Activated CD4-positive, CD25-positive, alpha-beta regulatory T cell treated with anti-CD3 and anti-CD28 coated beads, Interleukin-2, amount 50 U/mL, for 72 hours (primary cell): ENCODE measurements at regions not wholly inside any gene's neighbourhood (a gene's known extent, or its start where the extent isn't known, plus 50 kb on each side); places are given as distances from the start of the nearest gene placed in this dataset.

Experiments
- DNase-seq: peaks from one replicate; pipeline ENCODE4 v3.0.0; 2021

DNA sequence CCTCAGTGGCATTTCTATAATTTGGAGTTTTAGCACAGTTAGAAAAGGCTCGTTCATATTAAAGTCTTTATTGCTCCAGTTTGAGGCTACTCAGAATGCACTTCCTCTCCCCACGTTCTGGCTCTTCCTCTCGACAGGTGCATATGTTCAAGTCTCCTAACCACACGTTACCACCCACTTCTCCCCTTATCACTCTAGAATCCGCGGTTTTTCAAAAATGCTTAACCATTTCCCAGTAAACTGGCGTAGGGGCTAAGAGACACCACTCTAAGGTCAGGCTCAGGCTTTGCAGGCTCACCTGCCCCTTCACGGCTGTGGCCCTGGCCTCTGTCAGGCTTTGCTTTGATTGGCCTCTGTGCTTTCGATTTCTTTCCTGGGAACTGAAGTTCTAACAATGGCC lies 383.6 kb downstream of the GLRX3 start:
- no peak for DNase-seq

DNA sequence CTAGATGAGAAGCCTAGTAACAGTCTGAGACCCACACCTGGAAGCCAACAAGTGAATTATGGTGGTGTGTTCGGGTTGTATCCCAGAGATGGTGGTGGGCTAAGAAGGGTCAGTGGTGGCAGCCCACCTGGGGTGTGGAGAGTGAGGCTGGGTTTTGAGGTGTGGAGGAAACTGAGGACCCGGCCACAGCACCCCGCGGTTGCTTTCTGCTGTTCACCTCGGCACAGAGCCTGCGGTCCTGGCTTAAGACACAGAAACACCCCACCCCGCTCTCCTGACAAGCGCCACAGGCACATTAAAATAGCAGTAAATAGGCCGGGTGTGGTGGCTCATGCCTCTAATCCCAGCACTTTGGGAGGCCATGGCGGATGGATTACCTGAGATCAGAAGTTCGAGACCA lies 395.1 kb downstream of the GLRX3 start:
- DNase-seq, result no peak

DNA sequence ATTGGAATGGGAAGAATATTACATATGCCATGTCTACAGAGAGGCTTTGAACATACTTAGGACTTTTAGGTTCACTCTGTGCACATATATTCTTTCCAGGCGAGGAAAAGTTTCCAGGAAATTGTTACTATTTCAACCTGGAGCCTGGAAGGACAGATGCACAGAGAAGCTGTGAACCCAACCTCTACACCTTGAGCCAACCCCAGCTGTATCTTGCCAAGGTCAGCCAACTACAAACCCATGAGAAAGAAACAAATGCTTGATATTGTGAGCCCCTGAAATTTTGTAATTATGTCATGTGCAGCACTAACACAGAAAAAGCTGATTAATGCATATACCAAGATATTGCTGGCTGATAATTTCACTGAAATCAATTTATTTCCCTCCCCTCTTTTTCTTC lies 404.9 kb downstream of the GLRX3 start:
- DNase-seq, result no peak

DNA sequence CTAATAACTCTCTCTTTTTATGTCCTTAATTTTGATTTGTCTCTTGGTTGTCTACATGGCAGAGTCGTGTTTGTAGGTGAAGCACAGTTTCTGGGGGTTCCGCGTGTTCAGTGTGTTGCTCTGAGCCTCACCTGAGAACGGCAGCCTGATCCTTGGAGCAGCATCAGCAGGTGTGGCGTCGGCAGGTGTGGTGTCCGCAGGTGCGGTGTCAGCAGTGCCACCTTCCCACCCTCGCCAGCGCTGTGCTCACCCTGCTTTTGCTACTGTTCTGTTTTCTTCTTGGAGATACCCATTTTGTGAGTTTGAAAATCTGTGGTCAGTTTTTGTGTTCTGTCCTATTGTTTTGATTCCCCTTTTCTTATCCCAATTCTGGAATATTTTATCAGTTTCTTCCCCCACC lies 406.6 kb downstream of the GLRX3 start:
- DNase-seq, result no peak

DNA sequence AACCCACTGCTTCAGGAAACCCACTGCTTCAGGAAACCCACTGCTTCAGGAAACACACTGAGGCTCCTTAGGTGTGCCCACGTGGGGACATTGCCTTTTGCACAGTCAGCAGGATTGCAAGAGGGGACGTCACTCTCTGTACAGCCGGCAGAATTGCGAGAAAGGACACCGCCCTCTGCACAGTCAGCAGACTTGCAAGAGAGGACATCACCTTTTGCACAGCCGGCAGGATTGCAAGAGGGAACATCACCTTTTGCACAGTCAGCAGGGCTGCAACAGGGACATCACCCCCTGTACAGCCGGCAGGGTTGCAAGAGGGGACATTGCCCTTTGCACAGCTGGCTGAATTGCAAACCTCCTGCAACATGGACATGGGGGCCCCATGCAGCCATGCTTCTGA lies 407.6 kb downstream of the GLRX3 start:
- no peak for DNase-seq

DNA sequence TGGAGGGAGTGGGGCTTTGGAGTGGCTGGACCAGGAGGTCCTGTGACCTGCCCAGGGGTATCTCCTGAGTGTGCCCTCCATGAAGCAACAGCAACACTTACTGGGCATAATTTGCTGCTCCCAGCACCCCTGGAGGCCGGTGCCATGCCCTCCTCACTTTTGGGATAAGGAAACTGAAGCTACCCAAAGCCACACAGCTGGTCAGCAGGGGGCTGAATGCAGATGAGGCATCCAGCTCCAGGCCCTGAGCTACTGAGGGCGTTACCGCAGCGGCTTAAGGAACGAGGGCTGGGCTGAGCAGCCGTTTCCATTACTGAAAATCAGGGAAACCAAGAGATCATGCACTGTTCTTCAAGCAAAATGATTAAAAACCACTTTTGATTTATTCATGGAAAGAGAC lies 408.9 kb downstream of the GLRX3 start:
- no peak for DNase-seq

DNA sequence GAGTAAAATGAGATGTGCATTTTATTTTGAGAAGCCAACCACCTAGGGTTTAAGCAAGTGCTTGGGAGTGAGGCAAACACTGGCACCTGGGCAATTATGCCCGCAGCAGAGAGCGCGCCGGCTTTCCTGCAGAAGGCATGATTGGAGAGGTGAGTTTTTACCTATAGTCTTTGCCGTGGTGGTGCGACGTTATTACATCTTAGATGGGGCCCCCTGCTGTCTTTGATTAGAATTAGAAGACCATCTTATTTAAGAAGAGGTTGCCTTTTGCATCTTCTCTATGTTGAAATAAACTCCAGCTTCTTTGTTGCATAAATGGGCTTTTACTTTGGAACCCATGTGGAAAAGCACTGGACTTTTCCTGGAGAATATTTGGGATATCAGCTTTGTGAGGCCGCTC lies 409.5 kb downstream of the GLRX3 start:
- no peak for DNase-seq

DNA sequence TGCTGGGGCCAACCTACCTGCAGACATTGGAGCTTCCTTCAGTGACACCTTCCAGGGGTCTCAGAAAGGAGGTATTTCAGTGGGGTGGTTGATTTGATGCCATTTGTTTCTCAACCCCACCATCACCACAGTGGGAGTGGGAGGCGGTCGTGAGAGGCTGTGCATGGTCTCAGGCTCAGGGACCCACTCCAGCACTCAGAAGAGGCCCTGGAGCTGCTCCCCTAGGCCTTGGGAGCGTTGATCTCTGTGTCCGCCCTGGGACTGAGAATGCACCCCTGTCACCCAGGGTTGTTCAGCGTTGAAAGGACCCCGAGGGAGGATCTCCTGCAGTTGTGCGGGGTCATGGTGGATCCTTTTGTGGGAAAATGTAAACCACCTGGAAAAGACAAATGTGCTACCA lies 410.6 kb downstream of the GLRX3 start:
- DNase-seq, result no peak

DNA sequence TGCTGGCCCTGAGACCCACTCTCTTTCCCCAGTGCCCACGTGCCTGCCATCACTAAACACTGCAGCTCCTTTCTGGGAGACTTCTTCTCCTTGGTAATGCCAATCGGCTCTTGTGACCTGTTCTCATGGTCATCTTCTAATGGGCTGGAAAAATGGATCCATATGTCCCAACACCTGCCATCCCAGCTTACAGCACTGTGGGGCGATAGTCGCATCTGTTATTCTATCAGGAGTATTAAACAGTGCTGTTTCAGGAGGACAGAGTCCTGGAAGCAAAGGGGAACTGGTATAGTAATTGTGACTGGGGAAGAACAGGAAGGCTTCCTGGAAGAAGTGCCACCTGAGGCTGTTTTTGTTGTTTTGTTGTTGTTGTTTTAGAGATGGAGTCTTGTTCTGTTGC lies 411.2 kb downstream of the GLRX3 start:
- no peak for DNase-seq

DNA sequence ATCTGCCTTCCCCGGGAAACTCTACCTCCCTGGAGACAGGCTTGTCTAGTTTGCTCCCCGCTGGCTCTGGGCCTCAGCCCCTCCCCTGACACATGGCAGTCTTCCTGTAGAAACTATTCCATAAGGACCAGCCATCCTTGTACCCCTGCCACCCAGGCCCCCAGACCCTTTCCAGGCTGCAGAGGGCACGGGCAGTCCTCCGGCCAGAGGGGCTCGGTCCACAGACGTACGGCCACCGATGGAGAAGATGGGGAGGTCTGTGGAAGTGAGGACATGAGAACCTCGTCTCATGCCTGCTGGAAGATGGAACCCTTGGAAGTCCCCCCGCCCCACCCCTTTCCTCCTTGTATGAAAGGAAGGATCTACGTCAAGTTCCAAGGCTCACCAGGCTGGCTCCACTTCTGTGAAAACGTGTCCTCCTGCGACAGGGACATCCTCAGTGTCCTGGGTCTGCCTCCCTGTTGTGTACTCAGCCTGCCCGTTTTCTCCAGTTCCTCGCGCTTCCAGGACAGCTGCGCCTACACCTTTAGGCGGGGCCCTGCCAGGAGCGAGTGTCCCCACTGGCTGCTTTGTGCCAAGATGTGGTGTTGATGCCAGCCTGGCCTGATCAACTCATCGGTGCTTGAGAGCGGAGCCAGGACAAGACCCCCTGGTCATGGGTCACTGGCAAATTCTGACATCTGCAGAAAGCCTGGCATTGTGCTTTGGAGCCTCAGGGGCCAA lies 414.9 kb downstream of the GLRX3 start:
- no peak for DNase-seq

DNA sequence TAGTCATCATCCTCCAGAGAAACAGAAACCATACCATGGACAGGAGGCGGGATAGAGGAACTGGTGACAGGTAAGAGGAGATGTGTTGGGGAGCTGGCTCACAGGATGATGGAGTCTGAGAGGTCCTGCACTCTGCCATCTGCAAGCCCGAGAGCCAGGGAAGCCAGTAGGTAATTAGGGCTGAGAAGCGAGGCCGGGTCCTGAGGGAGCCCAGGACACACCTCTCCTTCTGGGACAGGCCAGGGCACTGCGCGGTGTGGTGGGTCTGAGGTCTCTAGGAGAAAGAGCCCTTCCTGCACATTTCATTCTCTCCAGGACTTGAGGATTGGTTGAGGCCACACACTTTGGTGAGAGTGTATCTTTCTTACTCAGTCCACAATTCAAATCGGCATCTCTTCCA lies 415.5 kb downstream of the GLRX3 start:
- DNase-seq, result no peak

DNA sequence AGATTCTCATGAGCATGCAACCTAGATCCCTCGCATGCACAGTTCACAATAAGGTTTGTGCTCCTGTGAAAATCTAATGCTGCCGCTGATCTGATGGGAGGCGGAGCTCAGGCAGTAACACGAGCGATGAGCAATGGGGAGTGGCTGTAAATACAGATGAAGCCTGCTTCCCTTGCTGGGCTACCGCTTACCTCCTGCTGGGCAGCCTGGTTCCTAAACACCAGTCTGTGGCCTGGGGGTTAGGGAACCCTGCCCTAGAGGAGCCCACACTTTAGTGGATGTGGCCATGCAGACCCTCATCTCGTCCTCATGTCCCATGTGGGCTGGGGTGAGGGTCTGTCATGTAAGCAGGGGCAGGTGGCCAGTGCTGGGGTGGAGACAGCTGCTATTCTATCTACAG lies 417.6 kb downstream of the GLRX3 start:
- DNase-seq, result no peak

DNA sequence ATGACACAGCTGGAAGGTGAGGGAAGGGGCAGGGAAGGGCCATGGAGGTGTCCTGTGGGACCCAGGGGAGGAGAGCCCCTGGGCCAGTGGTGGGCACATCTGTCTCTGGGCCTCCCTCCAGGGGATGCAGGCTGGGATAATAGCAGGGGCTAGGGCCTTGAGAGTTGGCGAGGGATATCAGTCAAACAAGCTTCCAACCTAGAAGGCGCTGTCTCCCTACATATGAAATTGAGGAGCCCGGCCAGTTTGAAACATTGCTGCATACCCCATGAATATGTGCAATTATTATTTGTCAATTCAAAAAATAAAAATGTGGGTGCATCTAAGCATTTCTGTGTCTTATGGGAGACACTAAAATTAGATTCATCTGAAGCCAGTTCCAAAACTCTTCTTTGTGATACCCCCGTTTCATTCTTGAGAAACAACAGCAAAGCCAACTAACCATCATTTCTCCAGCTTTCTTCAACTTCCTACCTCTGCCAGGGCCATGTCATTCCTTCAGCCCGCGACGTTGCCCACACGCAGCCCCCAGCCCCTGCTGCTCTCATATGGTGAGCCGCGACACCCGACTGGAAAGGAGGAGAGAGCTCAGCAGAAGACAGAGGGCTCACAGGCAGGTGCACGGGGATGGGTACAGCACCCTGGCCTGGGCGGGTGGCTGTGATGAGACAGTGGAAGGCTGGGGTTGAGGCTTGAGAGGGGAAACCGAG lies 418.7 kb downstream of the GLRX3 start:
- no peak for DNase-seq

DNA sequence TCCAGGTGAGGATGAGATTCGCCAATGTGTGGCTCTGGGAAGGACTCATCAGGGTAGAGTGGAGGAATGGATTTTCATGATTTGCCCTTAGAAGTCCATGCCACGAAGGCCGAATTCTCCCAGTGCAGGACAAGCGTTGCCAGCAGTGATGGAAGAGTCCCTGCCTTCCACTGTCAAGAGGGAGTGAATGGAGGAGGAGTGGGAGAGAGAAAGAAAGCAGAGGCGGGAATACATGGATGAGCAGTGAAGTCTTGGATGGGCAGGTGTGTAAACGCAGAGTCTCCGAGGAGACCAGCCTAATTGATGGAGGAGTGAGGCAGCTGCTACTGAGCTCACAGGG lies 419.2 kb downstream of the GLRX3 start:
- DNase-seq, result no peak

DNA sequence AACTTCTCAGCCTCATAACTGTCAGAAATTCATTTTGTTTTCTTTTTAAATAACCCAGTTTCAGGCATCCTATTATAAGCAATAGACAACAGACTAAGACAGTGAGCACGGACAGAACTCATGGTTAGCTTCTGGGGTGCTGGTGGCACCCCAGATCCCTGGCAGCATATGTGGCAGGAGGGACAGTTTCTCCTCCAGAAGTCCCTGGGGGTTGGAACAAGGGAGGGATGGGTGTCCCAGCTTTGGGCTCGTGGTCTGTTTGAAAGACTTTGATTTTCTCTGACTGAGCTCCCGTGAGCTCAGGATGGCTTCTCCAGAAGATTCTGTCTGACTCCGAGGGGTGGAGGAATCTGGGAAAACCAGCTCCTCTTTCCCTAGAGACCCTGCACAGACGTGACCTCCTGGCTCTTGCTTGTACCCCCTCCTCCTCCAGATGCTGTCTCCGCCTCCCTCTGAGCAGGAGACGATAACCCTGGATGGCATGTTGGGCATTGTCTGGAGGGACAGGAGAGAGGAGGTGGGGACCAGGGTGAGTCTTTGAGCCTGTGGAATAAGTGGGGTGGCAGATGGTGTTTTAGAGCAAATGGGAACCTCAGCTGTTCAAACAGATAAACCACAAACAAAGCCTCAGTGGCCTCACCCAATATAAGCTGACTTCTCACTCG lies 421.1 kb downstream of the GLRX3 start:
- DNase-seq, result no peak

DNA sequence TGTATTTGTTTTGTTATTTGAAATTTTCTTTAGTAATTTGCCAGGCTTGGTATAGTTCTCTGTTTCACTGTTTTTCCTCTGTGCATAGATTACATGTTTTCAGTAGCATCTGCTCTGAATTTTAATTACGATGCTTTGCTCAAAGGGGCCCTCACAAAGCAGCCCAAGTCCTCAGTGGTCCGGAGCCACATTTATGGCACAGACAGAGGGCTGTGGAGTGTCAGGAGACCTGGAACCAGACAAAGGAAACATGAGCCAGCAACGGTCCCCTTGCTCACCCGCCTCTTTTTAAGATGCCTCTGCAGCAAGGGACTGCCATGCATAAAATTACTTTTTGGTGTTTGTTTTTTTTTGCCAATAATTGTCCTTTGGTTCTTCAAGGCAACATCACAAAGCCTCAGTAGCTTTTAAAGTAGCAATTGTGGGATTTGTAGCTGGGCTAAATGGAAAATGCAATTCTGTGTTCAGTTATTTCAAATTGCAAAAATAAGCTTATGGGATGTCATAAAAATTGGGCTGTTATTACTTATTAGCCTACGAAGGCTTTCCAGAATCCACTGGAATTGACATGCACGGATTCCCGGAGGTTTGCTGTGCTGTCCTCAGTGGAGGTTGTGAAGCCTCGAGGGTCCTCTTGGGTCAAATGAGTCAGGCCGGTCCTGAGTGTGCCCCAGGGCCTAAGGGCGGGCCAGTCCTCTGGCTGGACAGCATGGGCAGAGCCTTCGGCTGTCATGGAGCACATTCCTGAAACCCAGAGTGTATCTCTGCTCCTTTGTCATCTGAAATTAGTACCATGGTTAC lies 422.8 kb downstream of the GLRX3 start:
- DNase-seq, result no peak

DNA sequence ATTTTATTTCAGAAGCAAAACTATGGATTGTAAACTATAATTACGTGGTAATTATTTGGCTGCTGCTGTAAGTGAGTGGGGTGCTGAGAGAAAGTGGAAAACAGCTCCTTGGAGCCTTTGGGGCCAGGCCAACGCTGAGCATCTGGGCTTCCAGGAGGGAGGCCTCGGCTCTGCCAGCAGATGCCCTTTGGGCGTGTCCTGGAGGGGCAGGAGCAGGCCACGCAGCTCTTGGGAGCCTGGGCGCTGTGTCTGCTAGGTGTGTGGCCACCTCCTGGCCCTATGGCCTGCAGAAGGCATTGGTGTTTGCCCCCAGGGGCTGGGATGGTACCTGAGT lies 423.3 kb downstream of the GLRX3 start:
- DNase-seq, result no peak

DNA sequence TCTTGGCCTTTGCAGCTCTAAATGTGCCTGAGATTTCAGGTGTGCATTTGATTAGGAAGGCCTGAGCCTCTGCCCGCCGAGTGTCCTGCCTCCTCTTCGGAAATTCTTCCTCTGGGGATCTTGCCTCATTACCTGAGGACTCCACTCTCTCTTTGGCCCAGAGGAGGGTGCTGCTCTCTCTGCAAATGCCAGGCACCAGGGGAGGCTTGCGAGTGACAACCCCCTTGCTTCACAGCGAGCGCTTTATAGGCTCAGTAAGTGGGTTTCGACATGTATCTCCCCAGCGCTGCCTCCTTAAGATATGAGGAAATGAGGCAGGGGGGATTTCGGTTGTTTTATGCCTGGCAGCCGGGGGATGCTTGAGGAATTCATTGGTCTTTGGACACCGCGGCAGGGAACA lies 423.9 kb downstream of the GLRX3 start:
- no peak for DNase-seq

DNA sequence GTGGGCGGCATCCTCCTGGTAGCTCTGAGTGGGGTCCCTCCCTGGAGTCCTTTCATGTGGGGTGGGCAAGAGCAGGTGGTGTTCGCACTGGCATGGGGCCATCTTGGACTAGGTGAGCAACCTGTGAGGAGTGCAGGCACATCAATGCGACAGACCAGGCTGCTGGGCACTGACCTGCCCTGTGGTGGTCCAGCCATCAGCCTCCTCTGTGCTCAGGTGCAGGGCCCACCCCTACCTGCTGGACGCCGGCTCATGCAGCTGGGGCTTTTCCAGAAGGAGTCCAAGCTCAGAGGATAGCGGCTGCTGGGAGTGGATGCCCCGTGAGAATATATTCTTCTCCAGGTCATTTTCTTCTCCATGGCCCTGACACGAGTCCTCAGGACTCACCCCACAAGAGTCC lies 424.4 kb downstream of the GLRX3 start:
- DNase-seq, result no peak

DNA sequence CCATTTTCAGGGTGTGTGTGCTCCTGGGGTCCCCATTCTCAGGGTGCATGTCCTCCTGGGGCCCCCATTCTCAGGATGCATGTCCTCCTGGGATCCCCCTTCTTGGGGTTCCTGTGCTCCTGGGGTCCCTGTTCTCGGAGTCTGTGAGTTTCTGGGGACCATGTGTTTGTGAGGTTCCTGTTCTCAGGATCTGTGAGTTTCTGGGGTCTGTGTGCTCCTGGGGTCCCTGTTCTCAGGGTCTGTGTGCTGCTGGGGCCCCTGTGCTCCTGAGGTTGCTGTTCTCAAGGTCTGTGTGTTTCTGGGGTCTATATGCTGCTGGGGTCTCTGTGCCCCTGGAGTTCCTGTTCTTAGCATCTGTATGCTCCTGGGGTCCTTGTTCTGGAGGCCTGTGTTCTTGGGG lies 425.5 kb downstream of the GLRX3 start:
- DNase-seq, result no peak

DNA sequence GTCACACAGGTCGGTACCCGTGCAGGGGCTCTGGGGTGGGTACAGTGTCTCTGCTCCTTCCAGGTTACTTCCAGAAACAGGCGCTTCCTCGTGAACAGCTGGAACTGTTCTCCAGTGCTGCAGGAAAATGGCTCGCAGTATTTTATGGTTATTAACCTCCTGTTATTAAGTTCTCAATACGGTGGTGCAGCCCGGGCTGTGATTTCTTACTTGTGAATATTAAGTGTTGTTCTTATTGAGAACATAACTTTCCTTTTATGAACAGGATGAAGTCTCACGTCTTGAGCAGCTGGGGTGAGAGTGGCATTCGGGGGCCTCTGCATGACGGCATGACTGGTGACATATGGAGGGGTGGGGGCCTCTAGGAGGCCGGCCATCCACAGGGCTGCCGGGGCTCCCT lies 430.8 kb downstream of the GLRX3 start:
- no peak for DNase-seq

DNA sequence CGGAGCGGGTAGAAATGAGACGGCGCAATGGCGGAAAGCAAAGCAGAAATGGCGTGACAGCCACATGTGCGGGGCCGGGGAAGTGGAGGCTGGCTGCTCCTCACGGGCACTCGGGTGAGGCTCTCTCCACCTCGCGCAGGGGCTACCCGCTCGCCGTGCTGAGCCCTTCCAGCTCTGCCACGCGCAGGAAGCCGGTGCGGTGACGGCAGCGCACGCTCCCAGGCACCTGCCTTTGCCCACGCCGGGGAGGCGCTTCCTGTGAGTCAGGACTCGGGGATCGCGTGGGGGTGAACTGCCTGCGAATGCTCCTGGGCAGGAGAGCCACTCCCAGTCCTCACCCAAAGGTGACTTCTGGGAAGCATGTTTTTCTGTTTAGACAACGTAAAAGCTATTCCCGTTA lies 431.2 kb downstream of the GLRX3 start:
- DNase-seq, result no peak

DNA sequence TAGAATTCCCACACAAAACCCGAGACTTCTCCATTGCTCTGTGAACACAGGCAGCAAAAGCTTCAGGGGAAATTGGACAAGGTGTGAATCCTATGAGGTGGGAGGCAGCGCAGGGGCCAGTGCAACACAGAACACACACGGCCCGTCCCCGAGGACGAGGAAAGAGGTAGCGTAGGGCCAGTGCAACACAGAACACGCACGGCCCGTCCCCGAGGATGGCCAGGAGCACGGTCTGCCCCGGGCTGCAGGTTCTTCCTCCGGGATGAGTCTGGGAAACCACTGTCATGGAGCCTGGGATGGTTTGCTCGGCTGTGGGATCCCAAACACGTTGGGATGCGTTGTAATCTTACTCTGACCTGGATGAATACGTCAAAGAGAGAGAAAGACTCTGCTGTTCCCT lies 432.1 kb downstream of the GLRX3 start:
- DNase-seq, result no peak

DNA sequence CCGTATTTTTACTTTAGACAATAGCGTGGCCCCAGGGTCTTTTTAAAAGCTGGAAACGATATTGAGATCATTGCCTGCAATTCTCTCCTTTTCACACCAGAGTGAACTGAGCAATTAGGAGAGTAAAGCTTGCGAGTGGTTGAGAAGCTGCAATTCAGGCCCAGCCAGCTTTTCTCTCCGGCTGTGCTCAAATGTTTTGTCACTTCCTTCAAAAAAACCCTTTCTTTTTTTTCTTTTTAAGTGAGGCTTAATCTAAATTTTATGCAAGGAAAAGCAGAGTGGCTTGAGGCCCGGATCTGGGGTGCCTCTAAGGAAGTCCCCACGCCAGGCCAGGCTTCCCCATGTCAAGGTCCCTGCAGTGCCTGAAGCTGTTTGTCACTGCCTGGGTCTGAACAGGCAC lies 433.9 kb downstream of the GLRX3 start:
- no peak for DNase-seq
